NT2/D1 (cell line): ENCODE measurements at regions not wholly inside any gene's neighbourhood (a gene's known extent, or its start where the extent isn't known, plus 50 kb on each side); places are given as distances from the start of the nearest gene placed in this dataset.

Experiments used
- DNase-seq: peaks from one replicate; pipeline ENCODE4 v3.0.0-alpha.2; 2011; ENCODE audit warnings: low read depth, low spot score
- H3K27me3 ChIP-seq: 2 replicates; pipeline ENCODE4 v1.6.0; 2011; ENCODE audit warnings: mild to moderate bottlenecking; ENCODE audit not compliant: insufficient read length, insufficient read depth
- H3K36me3 ChIP-seq: 2 replicates; pipeline ENCODE4 v1.6.1; 2011; ENCODE audit warnings: mild to moderate bottlenecking, low read length, mixed read lengths; ENCODE audit not compliant: insufficient read depth, insufficient read length
- H3K4me1 ChIP-seq: 2 replicates; pipeline ENCODE4 v1.5.1; 2011; ENCODE audit not compliant: insufficient read depth, insufficient read length
- H3K4me3 ChIP-seq: 2 replicates; pipeline ENCODE4 v1.5.1; 2011; ENCODE audit warnings: low read depth; ENCODE audit not compliant: insufficient read length
- H3K9ac ChIP-seq: 2 replicates; pipeline ENCODE4 v1.6.0; 2011; ENCODE audit warnings: low read depth; ENCODE audit not compliant: insufficient read length
- H3K9me3 ChIP-seq: 2 replicates; pipeline ENCODE4 v1.5.1; 2011; ENCODE audit warnings: mild to moderate bottlenecking, low read length; ENCODE audit not compliant: insufficient read depth
- SUZ12 ChIP-seq: IDR thresholded peaks from 2 replicates; pipeline ENCODE4 v1.6.1; 2011; ENCODE audit not compliant: insufficient read length, insufficient read depth; ENCODE audit errors: extremely low read depth
- YY1 ChIP-seq: IDR thresholded peaks from 2 replicates; pipeline ENCODE4 v1.6.1; 2011; ENCODE audit not compliant: insufficient read length, insufficient read depth
- ZNF274 ChIP-seq: IDR thresholded peaks from 2 replicates; pipeline ENCODE4 v1.6.1; 2011; ENCODE audit warnings: mild to moderate bottlenecking, low read depth, low read length

- no peaks in the 10 kb centered on the region for H3K4me1 ChIP-seq
- no peak for DNase-seq
- H3K9ac ChIP-seq = no peak overlapping the region
- H3K36me3 ChIP-seq = no peaks in the 10 kb centered on the region
- no peaks in the 10 kb centered on the region for H3K27me3 ChIP-seq
- no peaks in the 10 kb centered on the region for H3K9me3 ChIP-seq
- TF ChIP-seq ZNF274 = no peak
- no peak for TF ChIP-seq SUZ12
- TF ChIP-seq YY1 = no peak
- H3K4me3 ChIP-seq = no peak overlapping the region
Measured at GRCh38 chr6:163834226-163834970, 419.9 kb downstream of the QKI start.

GRCh38 chr6:163831736-163832135 lies 417.2 kb downstream of the QKI start:
- H3K9ac ChIP-seq = no peak overlapping the region
- no peaks in the 10 kb centered on the region for H3K27me3 ChIP-seq
- no peak overlapping the region for H3K4me3 ChIP-seq
- H3K36me3 ChIP-seq = no peaks in the 10 kb centered on the region
- no peak for TF ChIP-seq ZNF274
- no peak for TF ChIP-seq YY1
- no peak for TF ChIP-seq SUZ12
- no peaks in the 10 kb centered on the region for H3K9me3 ChIP-seq
- DNase-seq = no peak
- H3K4me1 ChIP-seq = no peaks in the 10 kb centered on the region

- Histone ChIP-seq H3K4me1 (no peaks in the 10 kb centered on the region), H3K9ac (no peak overlapping the region), H3K27me3 (no peaks in the 10 kb centered on the region), H3K36me3 (no peaks in the 10 kb centered on the region), H3K4me3 (no peak overlapping the region), H3K9me3 (no peaks in the 10 kb centered on the region)
- TF ChIP-seq ZNF274 (no peak), YY1 (no peak), SUZ12 (no peak)
- DNase-seq = no peak
Measured at GRCh38 chr6:163830641-163831040, 416.1 kb downstream of the QKI start.

- TF ChIP-seq SUZ12 = no peak
- no peak for TF ChIP-seq ZNF274
- no peak for TF ChIP-seq YY1
- no peak for DNase-seq
Measured at GRCh38 chr6:163828038-163828795, 413.7 kb downstream of the QKI start.

GRCh38 chr6:163827143-163827542 lies 412.6 kb downstream of the QKI start:
- H3K4me3 ChIP-seq = no peak overlapping the region
- DNase-seq = no peak
- no peaks in the 10 kb centered on the region for H3K27me3 ChIP-seq
- no peak overlapping the region for H3K9ac ChIP-seq
- TF ChIP-seq ZNF274 (no peak), SUZ12 (no peak), YY1 (no peak)
- H3K36me3 ChIP-seq = no peaks in the 10 kb centered on the region
- no peaks in the 10 kb centered on the region for H3K9me3 ChIP-seq
- H3K4me1 ChIP-seq = no peaks in the 10 kb centered on the region

More at GRCh38 chr6:163828038-163828795, 413.7 kb downstream of the QKI start:
- H3K4me3 ChIP-seq = no peak overlapping the region
- H3K27me3 ChIP-seq = no peaks in the 10 kb centered on the region
- H3K9me3 ChIP-seq = no peaks in the 10 kb centered on the region
- no peaks in the 10 kb centered on the region for H3K4me1 ChIP-seq
- H3K9ac ChIP-seq = no peak overlapping the region
- H3K36me3 ChIP-seq = no peaks in the 10 kb centered on the region

- H3K9ac ChIP-seq = no peak overlapping the region
- no peak overlapping the region for H3K4me3 ChIP-seq
- no peak for TF ChIP-seq SUZ12
- TF ChIP-seq YY1 = no peak
- no peak for TF ChIP-seq ZNF274
Measured at GRCh38 chr6:163826629-163827028, 412.1 kb downstream of the QKI start.

GRCh38 chr6:163825033-163825432 lies 410.5 kb downstream of the QKI start:
- Histone ChIP-seq H3K4me1 (no peaks in the 10 kb centered on the region), H3K9me3 (no peaks in the 10 kb centered on the region), H3K9ac (no peak overlapping the region), H3K4me3 (no peak overlapping the region), H3K36me3 (no peaks in the 10 kb centered on the region), H3K27me3 (no peaks in the 10 kb centered on the region)
- DNase-seq = no peak
- no peak for TF ChIP-seq SUZ12
- no peak for TF ChIP-seq YY1
- TF ChIP-seq ZNF274 = no peak

More at GRCh38 chr6:163826629-163827028, 412.1 kb downstream of the QKI start:
- Histone ChIP-seq H3K36me3 (no peaks in the 10 kb centered on the region), H3K9me3 (no peaks in the 10 kb centered on the region), H3K27me3 (no peaks in the 10 kb centered on the region), H3K4me1 (no peaks in the 10 kb centered on the region)
- no peak for DNase-seq
